ENCODE measurements at regions not wholly inside any gene's neighbourhood (a gene's known extent, or its start where the extent isn't known, plus 50 kb on each side); places are given as distances from the start of the nearest gene placed in this dataset.

DNA sequence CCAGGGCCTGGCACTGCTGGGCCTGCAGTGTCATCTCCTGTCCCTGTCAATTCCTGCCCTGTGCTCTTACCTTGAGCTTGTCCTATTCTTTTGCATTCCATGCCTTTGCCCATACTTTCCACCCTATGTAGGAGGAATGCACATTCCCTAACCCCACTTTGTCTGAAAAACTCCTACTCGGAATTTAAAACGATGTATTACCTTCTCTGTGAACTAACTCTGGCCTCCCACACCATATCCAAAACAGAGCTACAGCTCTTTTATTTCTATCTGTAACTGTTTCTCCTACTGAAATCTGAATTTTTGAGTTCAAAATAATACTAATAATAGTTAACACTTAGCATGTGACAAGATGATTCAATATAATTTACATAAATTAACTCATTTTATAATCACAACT lies 353.7 kb downstream of the FRK start:
- Mint-ChIP-seq H3K4me3 (no peak overlapping the region), H3K9me3 (ENCODE audit: insufficient read depth) (no peaks in the 10 kb centered on the region), H3K27ac (no peak overlapping the region), H3K4me1 (ENCODE audit: low read depth) (no peaks in the 10 kb centered on the region), H3K27me3 (ENCODE audit: low read depth) (no peaks in the 10 kb centered on the region), H3K36me3 (ENCODE audit: low read depth) (no peaks in the 10 kb centered on the region)
- ATAC-seq: no peak
- ChIA-PET CTCF (no interaction called here), POLR2A (no interaction called here)
- DNase-seq: no peak

DNA sequence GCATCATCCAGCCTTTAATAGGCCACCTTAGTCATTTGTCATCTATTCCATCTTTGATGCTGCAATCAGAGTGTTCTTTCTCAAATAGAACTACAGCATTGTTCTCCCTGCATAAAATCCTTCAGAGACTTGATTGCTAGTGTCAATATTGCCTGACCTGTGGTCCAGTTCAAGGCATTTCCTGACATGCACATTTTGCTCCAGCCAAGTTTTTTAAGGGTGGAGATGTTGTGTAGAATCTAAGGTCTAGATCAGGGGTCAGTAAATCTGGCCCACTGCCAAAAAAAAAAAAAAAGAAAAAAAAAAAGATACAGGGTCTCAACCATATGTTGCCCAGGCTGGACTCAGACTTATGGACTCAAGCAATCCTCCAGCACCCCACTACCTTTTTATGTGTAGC lies 354.4 kb downstream of the FRK start:
- DNase-seq: no peak
- Mint-ChIP-seq H3K4me3 (no peak overlapping the region), H3K9me3 (ENCODE audit: insufficient read depth) (no peaks in the 10 kb centered on the region), H3K4me1 (ENCODE audit: low read depth) (no peaks in the 10 kb centered on the region), H3K27ac (no peak overlapping the region), H3K27me3 (ENCODE audit: low read depth) (no peaks in the 10 kb centered on the region), H3K36me3 (ENCODE audit: low read depth) (no peaks in the 10 kb centered on the region)
- ChIA-PET POLR2A (no interaction called here), CTCF (no interaction called here)
- no peak for ATAC-seq

- ATAC-seq: no peak
- ChIA-PET CTCF (no interaction called here), POLR2A (no interaction called here)
- H3K4me1 Mint-ChIP-seq (ENCODE audit: low read depth): no peaks in the 10 kb centered on the region
- no peak for DNase-seq
- H3K4me3 Mint-ChIP-seq: no peak overlapping the region
- no peak overlapping the region for H3K27ac Mint-ChIP-seq
- no peaks in the 10 kb centered on the region for H3K27me3 Mint-ChIP-seq (ENCODE audit: low read depth)
- H3K36me3 Mint-ChIP-seq (ENCODE audit: low read depth): no peaks in the 10 kb centered on the region
- no peaks in the 10 kb centered on the region for H3K9me3 Mint-ChIP-seq (ENCODE audit: insufficient read depth)
Observed at GRCh38 chr6:115704028-115704427, 356.7 kb downstream of the FRK start.

DNA sequence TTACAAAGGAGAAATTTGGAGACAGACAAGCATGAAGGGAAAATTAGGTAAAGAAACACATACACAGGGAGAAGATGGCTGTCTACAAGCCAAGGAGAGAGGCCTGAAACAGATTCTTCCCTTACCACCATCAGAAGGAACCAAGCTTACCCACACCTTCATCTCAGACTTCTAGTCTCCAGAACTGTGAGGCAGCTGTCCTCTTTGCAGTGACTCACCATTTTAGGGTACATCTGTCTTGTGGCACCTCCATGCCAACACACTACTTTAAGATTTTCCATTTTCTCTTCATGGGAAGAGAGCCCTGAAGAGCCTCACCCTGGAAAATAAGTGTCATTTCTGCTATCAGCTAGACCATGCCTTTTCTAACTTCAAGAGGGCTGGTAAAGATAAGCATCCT lies 369.3 kb downstream of the FRK start:
- Mint-ChIP-seq H3K27ac (no peak overlapping the region), H3K36me3 (ENCODE audit: low read depth) (no peaks in the 10 kb centered on the region), H3K4me1 (ENCODE audit: low read depth) (no peaks in the 10 kb centered on the region), H3K27me3 (ENCODE audit: low read depth) (no peaks in the 10 kb centered on the region), H3K9me3 (ENCODE audit: insufficient read depth) (no peaks in the 10 kb centered on the region), H3K4me3 (no peak overlapping the region)
- POLR2A ChIA-PET: no interaction called here
- CTCF ChIA-PET: no interaction called here
- DNase-seq (no peak), ATAC-seq (no peak)

GRCh38 chr6:115690854-115691253 lies 369.8 kb downstream of the FRK start:
- DNase-seq: no peak
- H3K27me3 Mint-ChIP-seq (ENCODE audit: low read depth): no peaks in the 10 kb centered on the region
- POLR2A ChIA-PET: no interaction called here
- no peak overlapping the region for H3K4me3 Mint-ChIP-seq
- no peaks in the 10 kb centered on the region for H3K9me3 Mint-ChIP-seq (ENCODE audit: insufficient read depth)
- no peak for ATAC-seq
- H3K27ac Mint-ChIP-seq: no peak overlapping the region
- H3K4me1 Mint-ChIP-seq (ENCODE audit: low read depth): no peaks in the 10 kb centered on the region
- no peaks in the 10 kb centered on the region for H3K36me3 Mint-ChIP-seq (ENCODE audit: low read depth)
- CTCF ChIA-PET: no interaction called here

GRCh38 chr6:115681978-115682775 lies 378.5 kb downstream of the FRK start:
- H3K36me3 Mint-ChIP-seq (ENCODE audit: low read depth): no peaks in the 10 kb centered on the region
- ChIA-PET POLR2A (no interaction called here), CTCF (no interaction called here)
- H3K27ac Mint-ChIP-seq: no peak overlapping the region
- H3K4me1 Mint-ChIP-seq (ENCODE audit: low read depth): no peaks in the 10 kb centered on the region
- no peak for DNase-seq
- no peak for ATAC-seq
- no peaks in the 10 kb centered on the region for H3K27me3 Mint-ChIP-seq (ENCODE audit: low read depth)
- H3K4me3 Mint-ChIP-seq: no peak overlapping the region
- no peaks in the 10 kb centered on the region for H3K9me3 Mint-ChIP-seq (ENCODE audit: insufficient read depth)

DNA sequence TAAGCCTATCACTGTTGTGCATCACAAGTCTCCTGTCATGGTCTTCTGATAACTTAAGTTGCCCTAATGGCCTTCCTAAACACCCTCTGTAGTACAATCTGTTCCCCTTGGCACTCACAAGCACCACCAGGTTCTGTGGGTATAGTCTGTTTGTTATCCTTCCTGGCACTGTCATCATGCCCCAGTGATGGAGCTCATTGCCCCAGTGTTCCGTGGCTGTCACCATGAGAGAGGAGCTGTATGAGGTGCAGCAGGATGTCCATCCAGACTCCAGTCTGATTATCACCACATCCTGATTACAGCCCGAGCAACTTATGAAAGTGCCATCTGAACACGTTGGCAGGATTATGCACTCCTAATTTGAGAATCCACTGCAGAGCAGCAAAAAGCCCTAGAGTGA lies 380.1 kb downstream of the FRK start:
- H3K4me3 Mint-ChIP-seq: no peak overlapping the region
- ChIA-PET POLR2A (no interaction called here), CTCF (no interaction called here)
- no peaks in the 10 kb centered on the region for H3K4me1 Mint-ChIP-seq (ENCODE audit: low read depth)
- H3K27ac Mint-ChIP-seq: no peak overlapping the region
- no peaks in the 10 kb centered on the region for H3K27me3 Mint-ChIP-seq (ENCODE audit: low read depth)
- DNase-seq: no peak
- H3K9me3 Mint-ChIP-seq (ENCODE audit: insufficient read depth): no peaks in the 10 kb centered on the region
- no peak for ATAC-seq
- no peaks in the 10 kb centered on the region for H3K36me3 Mint-ChIP-seq (ENCODE audit: low read depth)

GRCh38 chr6:115677198-115677597 lies 383.5 kb downstream of the FRK start:
- H3K27me3 Mint-ChIP-seq (ENCODE audit: low read depth): no peaks in the 10 kb centered on the region
- DNase-seq (no peak), ATAC-seq (no peak)
- POLR2A ChIA-PET: no interaction called here
- H3K4me1 Mint-ChIP-seq (ENCODE audit: low read depth): no peaks in the 10 kb centered on the region
- H3K4me3 Mint-ChIP-seq: no peak overlapping the region
- H3K36me3 Mint-ChIP-seq (ENCODE audit: low read depth): no peaks in the 10 kb centered on the region
- CTCF ChIA-PET: no interaction called here
- H3K27ac Mint-ChIP-seq: no peak overlapping the region
- H3K9me3 Mint-ChIP-seq (ENCODE audit: insufficient read depth): no peaks in the 10 kb centered on the region

GRCh38 chr6:115675443-115675842 lies 385.2 kb downstream of the FRK start:
- Mint-ChIP-seq H3K4me1 (ENCODE audit: low read depth) (no peaks in the 10 kb centered on the region), H3K36me3 (ENCODE audit: low read depth) (no peaks in the 10 kb centered on the region), H3K27ac (no peak overlapping the region), H3K4me3 (no peak overlapping the region), H3K27me3 (ENCODE audit: low read depth) (no peaks in the 10 kb centered on the region), H3K9me3 (ENCODE audit: insufficient read depth) (no peaks in the 10 kb centered on the region)
- POLR2A ChIA-PET: no interaction called here
- CTCF ChIA-PET: no interaction called here
- ATAC-seq (no peak), DNase-seq (no peak)

GRCh38 chr6:115668781-115669180 lies 391.9 kb downstream of the FRK start:
- H3K27ac Mint-ChIP-seq: no peak overlapping the region
- no peaks in the 10 kb centered on the region for H3K27me3 Mint-ChIP-seq (ENCODE audit: low read depth)

DNA sequence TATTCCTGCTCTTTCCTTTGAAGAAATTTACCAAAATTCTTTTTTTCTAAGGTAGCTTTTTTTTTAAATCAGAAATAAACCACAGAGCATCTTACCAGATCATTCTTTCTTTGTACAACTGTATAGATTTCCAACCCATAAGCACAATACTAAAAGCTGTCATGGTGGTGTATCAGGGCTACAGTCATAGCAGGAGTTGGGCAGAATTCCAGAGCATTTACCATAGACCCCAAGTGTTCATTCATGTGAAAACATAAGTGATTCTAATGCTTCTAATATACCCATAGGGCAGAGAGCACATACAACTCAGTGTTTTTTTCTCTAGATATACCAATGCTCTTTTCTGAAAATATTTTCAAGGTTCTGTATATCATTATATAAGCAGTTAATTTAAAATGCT lies 392.5 kb downstream of the FRK start:
- CTCF ChIA-PET: no interaction called here

More at GRCh38 chr6:115668781-115669180, 391.9 kb downstream of the FRK start:
- Mint-ChIP-seq H3K4me3 (no peak overlapping the region), H3K4me1 (ENCODE audit: low read depth) (no peaks in the 10 kb centered on the region), H3K9me3 (ENCODE audit: insufficient read depth) (no peaks in the 10 kb centered on the region), H3K36me3 (ENCODE audit: low read depth) (no peaks in the 10 kb centered on the region)
- no peak for ATAC-seq
- POLR2A ChIA-PET: no interaction called here
- CTCF ChIA-PET: no interaction called here
- DNase-seq: no peak

GRCh38 chr6:115667478-115668026 lies 393.1 kb downstream of the FRK start:
- ATAC-seq: no peak
- H3K27me3 Mint-ChIP-seq (ENCODE audit: low read depth): no peaks in the 10 kb centered on the region
- ChIA-PET CTCF (no interaction called here), POLR2A (no interaction called here)
- no peaks in the 10 kb centered on the region for H3K36me3 Mint-ChIP-seq (ENCODE audit: low read depth)
- no peak overlapping the region for H3K27ac Mint-ChIP-seq
- no peaks in the 10 kb centered on the region for H3K9me3 Mint-ChIP-seq (ENCODE audit: insufficient read depth)
- DNase-seq: no peak
- no peak overlapping the region for H3K4me3 Mint-ChIP-seq
- H3K4me1 Mint-ChIP-seq (ENCODE audit: low read depth): no peaks in the 10 kb centered on the region

More for the DNA sequence above, 392.5 kb downstream of the FRK start:
- Mint-ChIP-seq H3K9me3 (ENCODE audit: insufficient read depth) (no peaks in the 10 kb centered on the region), H3K4me3 (no peak overlapping the region), H3K36me3 (ENCODE audit: low read depth) (no peaks in the 10 kb centered on the region), H3K4me1 (ENCODE audit: low read depth) (no peaks in the 10 kb centered on the region), H3K27me3 (ENCODE audit: low read depth) (no peaks in the 10 kb centered on the region), H3K27ac (no peak overlapping the region)
- ATAC-seq: no peak
- POLR2A ChIA-PET: no interaction called here
- DNase-seq: no peak

DNA sequence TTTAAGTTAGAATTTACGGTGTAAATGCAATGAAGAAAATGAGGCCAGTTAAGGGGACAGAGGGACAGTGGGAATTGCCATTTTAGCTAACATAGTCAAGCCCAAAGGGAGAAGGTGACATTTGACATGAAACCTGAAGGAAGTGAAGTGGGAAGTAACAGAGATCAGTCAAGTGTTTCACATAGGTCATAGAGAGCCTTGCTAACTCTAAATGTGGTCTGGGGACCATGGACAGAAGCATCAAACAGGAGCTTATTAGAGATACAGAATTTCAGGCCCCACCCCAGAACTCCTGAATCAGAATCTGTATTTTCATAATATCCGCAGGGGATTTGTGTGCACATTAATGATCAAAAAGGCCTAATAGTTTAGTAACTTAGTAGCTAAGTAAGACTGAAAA lies 393.7 kb downstream of the FRK start:
- no peak overlapping the region for H3K4me3 Mint-ChIP-seq
- H3K9me3 Mint-ChIP-seq (ENCODE audit: insufficient read depth): no peaks in the 10 kb centered on the region
- no peak overlapping the region for H3K27ac Mint-ChIP-seq
- no peak for ATAC-seq
- CTCF ChIA-PET: no interaction called here
- H3K27me3 Mint-ChIP-seq (ENCODE audit: low read depth): no peaks in the 10 kb centered on the region
- H3K36me3 Mint-ChIP-seq (ENCODE audit: low read depth): no peaks in the 10 kb centered on the region
- H3K4me1 Mint-ChIP-seq (ENCODE audit: low read depth): no peaks in the 10 kb centered on the region
- POLR2A ChIA-PET: no interaction called here
- DNase-seq: no peak

Measured in activated CD8-positive, alpha-beta T cell treated with anti-CD3 and anti-CD28 coated beads, Interleukin-2, amount 10 ng/mL, durations not matched to agents 7 days and 5 days (primary cell).